Muscle of arm (tissue), 1 donor: ENCODE measurements at regions not wholly inside any gene's neighbourhood (a gene's known extent, or its start where the extent isn't known, plus 50 kb on each side); places are given as distances from the start of the nearest gene placed in this dataset.
"Not testable (repeated sequence)": the region's sequence is repeated elsewhere in the genome, so short reads cannot be mapped to it uniquely, and the experiment has no call there.

Experiments used
- DNase-seq: peaks from one replicate; pipeline ENCODE4 v3.0.0-alpha.2; 2013

DNA sequence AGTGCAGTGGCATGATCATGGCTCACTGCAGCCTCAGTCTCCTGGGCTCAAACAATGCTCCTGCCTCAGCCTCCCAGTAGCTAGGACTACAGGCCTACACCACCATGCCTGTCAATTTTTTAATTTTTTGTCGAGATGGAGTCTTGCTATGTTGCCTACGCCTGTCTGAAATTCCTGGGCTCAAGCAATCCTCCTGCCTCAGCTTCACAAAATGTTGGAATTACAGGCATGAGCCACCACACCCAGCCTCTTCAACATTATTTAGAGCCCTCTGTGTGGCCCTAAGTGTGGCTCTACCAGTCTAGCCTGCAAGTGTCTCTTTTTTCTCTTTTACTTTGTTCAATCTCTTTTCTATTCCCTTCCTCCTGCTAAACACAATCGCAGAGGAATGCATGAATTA, 154.4 kb upstream of the EPB41L4A start:
- no peak for DNase-seq

DNA sequence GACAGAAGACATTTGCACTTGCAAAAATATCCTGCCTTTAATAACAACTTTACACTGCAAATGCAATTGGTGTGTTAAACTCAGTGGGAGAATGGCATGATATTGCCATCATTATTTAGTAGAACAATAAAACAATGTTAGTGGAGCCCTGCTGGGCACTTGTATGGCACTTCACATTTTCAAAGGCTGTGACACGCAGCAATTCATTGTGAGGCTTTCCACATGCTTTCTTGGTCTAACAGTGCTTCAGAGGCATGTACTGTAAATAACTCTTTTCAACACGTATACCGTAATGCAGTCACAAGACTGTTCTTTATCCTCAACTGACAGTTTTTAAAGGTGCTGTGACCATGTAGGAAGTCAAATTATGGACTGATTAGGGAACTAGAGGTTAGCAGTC, 155.5 kb upstream of the EPB41L4A start:
- no peak for DNase-seq

DNA sequence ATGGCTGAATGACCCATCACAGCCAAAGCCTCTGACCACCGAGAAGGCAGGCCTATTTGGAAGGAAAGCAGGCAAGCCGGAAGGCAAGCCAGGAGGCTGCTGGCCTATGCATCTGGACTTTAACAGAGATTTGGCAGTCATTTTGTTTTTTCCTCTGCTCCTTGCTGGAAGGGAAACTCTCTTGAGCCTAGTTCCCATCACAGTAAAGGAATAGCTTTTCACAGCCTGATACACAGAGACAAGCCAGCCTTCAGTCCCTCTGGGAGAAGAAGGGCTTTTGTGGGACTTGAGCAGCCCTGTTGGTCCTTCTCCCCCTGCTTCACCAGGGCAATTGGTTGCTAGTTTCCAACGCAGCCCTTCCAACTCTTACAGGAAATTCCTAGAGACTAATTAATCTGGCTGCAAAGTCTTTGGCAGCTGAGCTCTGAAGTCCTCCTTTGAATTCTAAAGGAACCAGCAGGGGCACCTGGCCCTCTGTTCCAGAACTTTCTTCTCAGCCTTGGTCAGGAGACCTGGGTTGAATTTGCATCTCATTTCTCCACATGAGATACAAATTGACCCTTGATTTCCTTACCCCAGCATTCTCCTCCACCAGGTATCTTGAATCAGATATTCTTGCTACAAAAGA, 157.3 kb upstream of the EPB41L4A start:
- peak; percentile 55 for DNase-seq

DNA sequence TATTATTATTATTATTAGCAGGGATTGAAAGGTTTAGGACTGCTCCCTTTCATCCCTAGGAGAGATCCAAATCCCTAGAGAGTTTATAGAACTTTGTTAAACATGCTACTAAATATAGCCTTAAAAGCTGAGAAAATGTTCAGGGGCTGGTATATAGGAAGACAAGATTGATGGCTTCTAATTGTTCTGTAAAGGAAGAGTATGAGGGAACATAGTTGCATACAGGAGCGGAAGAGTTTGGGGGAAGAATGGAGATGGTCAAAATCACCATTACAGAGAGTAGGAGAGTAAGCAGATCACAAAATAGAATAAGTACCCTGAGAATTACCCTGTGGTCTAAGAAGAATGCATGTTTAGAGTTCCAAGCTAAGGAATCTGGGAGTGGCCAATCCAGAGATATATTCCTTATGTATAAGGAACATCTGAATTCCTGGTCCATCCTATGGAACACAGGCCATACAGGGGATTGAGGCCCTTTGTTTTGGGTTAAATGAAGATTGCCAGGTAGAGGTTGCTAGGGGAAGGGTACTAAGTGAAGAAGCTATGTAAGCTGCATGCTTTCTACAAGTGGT, 158.0 kb upstream of the APC start:
- DNase-seq, result no peak

DNA sequence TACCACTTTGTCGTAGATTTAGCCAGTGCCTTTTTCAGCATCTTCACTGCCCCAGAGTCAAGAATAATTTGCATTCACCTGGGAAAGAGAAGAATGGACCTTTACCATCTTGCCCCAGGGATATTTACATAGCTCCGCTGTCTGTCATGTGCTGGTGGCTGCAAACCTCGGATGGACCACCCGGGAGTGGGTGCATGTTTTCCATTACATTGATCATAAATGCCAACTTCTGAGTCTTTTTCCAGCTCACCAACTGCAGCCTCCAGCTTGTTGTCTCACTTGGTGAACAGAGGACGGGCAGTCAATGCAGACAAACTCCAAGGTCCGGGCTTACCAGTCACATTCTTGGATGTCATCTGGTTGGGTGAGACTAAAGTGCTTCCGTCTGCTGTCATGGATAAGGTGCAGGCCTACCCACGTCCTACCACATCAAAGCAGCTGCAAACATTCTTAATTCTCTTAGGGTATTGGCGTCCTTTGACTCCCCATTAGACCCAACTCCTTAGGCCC, 155.8 kb upstream of the APC start:
- DNase-seq, result no peak

DNA sequence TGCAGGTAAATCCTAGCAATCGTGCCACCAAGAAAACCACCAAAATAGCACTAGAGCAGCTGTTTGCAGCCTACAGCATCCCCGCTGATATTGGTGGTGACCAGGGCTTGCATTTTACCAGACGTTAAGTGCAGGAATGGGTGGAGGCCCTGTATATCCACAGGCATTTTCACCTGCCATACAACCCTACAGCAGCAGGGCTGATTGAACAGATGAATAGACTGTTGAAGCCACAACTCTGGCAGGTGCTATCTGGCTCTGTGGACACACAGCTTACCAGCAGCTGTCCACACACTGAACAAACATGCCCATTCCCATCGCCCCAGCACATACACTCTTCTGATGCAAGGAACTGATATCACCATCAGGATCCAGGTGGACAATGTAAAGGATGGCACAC, 154.5 kb upstream of the APC start:
- DNase-seq, result no peak

DNA sequence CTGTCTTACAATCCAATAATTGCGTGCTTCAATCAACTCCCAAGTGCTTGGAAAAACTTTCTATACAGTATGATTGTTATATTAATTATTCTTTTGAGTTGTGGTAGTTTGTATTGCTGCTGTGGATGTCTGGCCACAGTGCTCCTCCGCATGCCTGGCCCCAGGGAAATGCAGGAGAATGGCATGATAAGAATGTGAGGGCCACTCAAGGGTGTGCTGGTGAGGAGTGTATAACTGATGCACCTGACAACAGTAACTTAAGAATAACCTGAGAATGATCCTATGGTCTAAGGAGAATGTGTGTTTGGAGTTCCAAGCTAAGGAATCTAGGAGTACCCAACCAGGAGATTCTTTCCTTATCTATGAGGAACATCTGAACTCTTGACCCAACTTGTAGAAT, 152.9 kb upstream of the APC start:
- no peak for DNase-seq

DNA sequence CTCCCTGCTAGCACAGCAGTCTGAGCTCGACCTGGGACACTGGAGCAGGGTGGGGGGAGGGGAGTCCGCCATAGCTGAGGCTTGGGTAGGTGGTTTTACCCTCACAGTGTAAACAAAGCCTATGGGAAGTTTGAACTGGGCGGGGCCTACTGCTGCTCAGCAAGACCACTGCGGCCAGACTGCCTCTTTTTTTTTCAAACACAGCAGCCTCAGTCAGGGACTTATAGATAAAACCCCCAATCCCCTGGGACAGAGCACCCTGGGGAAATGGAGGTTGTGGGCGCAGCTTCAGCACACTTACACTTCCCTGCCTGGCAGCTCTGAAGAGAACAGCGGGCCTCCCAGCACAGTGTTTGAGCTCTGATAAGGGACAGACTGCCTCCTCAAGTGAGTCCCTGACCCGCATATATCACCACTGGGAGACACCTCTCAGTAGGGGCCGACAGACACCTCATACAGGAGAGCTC, 151.1 kb upstream of the APC start:
- DNase-seq, result no peak

DNA sequence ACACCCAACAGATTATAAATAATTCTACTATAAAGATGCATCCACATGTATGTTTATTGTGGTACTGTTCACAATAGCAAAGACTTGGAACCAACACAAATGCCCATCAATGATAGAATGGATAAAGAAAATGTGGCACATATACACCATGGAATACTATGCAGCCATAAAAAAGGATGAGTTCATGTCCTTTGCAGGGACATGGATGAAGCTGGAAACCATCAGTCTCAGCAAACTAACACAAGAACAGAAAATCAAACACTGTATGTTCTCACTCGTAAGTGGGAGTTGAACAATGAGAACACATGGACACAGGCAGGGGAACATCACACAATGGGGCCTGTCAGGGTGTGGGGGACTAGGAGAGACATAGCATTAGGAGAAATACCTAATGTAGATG, 146.8 kb upstream of the APC start:
- DNase-seq, result not testable (repeated sequence)

DNA sequence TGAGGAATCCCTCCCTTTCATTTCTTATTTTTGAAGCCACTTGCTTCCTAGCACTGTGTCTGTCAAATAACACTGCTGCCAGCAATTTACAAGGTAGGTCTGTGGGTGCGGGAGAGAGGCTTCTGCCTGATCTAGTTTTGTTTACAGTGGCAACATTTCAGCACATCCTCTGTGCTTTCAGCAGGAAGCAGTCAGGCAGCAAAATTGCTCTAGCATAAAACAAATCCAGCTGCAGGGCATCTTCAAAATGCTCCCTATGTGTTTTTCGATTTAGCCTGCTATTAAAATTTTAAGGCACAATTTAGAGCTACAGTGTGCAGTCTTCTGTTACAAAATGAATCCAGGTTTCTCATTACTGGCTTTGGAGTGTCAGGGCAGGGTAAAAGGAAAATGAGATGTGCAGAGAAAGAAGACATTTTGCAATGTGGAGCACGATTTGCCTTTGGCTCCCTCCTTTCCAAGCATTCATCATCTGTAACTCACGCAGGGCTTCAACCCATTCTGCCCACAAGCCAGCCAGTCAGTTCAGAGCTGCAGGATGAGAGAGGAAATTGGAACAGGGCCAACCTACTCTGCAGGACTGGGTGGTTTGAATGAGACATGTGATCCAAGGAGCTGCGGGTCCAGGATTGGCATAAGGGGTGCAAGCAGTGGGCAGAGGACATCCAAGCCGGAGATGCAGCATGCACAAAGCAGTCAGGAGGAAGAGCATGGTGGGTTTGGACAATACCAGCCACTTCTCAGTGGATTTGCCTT, 143.4 kb upstream of the APC start:
- no peak for DNase-seq

DNA sequence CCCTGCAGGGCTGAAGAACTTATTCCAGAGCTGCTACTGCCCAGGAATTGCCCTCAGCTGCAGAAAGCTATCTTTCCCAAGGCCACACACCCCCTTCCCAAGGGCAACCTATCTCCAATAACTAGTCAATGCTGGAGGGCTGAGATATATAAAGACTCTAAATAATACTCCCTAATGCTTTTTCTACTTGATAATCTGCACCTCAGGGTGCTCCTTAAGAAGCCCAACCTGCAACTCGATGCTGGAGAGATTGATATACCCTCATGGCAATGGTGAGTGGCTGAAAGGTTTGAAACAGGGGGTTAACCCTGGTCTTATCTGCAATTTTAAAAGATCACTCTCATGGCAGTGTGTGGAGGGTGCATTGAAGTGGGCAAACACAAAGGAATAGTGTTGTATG, 142.7 kb upstream of the APC start:
- no peak for DNase-seq

DNA sequence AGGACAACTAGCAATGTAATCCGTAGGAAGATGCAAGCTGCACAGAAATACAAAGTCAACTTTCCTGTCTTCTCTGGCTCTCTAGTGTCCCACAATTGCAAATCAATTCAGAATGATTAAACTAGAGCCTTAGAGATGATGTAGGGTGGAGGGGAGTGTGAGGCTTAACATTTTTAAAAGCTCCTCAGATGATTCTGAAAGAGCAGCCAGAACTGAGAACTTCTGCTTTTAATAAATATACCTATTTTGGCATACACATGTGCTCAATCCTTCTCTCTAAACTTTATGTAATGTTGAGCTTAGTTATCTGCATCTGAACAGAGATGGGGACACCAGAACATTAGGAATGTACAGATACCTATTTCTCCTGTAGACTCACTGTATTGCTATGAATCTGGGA, 139.9 kb upstream of the APC start:
- no peak for DNase-seq

DNA sequence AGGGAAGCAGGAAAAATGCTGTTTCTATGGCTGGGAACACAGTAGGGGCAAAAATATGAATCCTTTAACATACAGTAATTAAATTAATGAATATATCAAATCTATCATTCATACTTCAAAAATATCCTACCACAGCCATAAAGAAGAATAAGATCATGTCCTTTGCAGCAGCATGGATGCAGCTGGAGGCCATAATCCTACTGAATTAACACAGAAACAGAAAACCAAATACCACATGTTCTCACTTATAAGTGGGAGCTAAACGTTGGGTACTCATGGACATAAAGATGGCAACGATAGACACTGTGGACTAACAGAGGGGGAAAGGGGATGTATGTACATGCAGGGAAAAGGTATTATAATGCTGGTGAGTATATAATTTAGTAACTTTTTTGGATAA, 137.2 kb upstream of the APC start:
- DNase-seq, result not testable (repeated sequence)

DNA sequence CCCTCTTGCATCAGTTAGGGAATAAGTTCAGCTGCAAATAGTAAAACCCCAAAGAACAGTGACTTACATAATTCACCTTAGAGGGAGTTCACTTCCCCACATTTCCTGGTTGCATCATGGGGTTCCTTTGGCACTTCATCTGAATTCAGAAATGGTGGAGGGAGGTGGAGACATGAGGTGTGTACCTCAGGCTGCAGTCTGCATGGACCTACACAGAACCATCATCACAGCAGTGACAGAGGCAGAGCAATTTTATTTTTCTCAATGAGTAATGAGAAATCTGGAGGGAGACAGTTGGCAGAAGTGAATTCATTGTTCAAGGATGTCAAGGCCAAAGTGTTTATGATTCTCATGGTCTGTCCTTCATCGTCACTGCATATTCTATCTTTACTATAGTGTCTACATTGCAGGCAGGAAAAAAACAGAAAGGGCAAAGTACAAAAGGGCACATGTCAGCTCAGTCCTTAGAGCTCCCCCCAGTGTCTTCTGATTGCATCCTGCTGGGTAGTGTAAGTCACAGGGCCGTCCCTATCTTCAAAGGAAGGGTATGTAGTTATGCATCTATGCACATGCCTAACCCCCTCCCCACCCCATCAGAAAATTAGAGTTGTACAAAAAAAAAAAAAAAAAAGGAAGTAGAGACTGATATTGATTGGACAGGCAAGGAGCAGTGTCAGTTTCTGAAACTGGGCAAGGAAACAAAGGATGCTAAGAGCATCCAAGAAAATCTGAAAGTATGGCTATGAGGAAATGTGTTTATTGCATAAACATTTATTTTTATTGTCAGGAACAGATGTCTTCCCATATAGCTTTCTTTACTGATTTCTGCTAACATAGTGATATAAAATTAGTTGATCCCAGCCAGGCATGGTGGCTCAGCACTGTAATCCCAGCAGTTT, 132.7 kb upstream of the APC start:
- peak; percentile 42 for DNase-seq

DNA sequence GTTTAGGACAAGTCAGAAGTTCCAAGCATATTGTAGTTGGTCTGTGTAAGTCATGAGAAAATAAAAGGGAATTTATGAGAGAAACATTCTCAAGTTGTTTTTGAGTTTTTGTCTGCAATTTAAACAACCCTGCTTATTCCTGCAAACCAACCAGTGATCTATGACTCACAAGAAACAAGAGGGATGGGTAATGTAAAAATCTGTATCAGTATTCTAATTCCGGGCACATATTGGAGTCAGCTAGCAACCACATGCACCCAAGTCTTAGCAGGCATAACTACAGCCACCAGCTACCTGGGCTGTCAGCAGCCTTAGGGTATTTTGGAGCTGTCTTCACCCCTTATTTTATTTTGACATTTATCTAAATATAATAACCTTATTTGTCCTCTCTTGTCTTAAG, 128.7 kb upstream of the APC start:
- DNase-seq, result no peak

DNA sequence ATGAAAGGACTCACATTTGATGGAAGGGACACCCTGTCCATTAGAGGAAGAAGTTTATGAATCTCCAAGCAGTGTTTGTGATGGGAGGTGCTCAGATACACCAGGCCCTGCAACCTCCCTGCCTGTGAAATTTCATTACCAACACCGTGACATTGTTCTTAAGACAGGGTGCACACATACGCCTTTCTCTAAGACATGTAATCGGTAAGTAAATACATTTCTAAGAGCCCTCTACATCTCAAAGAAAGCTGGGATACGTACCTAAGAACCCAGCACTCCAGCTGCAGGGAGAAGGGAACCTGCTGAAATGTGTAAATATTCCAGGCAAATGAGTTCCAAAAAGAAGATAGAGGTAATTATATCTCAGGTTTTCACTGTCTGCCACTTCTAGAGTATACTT, 125.0 kb upstream of the APC start:
- no peak for DNase-seq

DNA sequence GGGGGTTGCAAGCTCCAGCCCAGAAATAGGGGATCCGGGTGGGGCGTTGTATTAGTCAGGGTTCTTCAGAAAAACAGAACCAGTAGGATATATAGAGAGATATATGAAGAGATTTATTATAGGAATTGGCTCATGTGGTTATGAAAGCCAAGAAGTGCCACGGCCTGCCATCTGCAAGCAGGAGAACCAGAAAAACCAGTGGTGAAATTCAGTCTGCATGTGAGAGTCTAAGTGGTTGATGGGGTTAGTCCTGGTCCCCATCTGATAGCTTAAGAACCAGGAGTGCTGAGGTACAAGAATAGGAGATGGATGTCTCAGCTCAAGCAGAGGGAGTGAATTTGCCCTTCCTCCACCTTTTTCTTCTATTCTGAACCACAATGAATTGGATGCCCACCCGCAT, 123.4 kb upstream of the APC start:
- DNase-seq, result no peak

DNA sequence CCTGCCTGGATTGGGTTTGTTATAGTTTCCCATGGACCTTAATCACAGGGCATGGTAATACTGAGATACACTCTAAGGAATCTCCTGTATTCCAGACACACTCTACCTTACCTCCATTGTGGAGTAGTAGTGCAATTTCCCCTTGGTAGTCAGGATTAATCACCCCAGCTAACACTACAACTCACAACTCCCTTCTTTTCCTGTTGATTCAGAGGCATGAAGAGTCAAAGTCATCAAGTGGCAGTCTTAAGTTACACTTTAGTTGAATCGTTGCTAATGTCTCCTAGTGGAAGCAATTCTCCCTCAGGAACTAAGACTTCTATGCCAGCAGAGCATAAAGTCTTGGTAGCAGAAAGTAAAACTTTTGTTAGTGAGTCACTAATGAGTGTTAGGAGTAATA, 122.7 kb upstream of the APC start:
- DNase-seq, result no peak

DNA sequence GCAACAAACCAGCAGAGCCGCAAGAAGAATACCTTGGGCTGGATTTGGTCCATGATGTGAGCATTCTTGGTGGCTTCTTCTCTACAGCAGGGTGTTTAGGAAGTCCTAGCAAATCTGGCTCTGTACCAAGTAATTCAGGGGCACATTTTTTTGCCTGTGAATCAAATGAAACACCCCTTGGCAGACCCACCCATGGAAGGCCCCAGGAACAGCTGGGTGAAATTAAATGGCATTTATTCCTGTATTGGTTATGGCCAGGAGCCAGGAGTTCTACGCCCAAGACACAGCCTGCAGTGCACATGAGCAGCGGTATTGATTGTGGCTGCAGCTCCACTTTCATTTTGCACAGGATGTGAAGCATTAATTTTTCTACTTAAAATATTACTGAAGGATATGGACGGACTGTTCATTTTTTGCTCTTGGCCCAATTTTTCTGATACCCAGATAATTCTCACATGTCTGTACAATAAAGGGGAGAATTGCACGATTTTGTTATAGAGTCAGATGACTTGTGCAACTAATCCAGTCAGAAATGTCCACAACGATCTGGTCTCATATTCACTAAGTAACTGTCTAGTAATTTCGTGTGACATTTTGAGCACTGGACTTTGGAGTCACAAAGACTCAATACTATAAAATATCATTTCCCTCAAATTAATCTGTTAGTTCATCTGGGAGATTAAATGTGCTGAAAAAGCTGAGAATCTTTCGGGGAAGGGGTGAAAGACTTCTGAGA, 120.7 kb upstream of the APC start:
- DNase-seq, result no peak

DNA sequence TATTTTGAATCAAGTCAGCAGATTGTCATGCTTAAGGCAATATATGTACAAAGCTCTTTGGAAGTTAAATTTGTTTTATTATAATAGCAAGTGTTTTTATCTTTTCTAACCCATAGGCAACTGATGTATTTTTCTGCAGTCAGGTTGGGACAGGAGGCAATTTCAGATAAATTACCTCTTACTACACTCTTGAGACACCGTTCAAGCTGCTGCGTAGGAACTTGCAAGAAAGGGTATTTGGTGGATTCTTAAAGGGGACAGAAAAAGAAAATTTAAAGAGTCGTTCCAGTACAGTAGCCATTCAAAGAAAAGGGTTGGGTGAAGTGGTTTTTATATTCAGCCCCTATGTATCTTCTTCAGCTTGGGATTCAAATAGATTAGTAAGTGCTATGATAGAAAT, 112.4 kb upstream of the APC start:
- DNase-seq, result no peak

DNA sequence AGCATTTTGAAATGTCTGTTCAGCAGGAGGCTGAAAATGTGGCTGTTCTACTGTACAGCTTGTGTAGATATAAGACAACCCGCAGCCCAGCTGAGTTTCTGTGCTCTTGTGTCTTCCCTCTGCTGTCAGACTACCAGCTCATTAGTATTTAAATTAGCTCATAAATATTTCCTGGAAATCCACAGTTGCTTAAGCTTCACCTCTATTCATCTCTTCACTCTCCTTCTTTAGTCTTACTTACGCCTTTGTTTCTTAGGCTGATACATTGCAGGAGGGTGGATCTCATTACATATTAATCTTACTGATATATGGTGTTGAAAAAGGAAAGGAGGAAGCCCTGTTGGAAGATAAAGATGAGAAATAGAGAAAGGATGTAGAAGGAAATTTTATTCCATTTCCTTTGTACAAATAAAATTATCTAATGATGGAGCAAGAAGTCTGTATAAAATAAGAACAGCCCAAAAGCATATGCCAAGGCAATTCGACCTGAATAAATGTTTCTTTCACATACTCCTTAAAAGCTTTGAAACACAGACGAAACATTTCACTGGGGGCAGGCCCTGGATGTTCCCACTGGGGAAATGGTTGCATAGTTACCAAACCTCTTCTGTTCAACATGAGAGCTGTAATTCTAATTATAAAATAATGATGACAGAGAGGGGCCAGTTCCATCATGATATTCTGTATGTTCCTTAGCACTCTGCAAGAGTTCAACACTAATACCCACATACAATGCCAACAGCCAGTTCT, 111.8 kb upstream of the APC start:
- no peak for DNase-seq
